ENCODE measurements at regions not wholly inside any gene's neighbourhood (a gene's known extent, or its start where the extent isn't known, plus 50 kb on each side); places are given as distances from the start of the nearest gene placed in this dataset.

DNA sequence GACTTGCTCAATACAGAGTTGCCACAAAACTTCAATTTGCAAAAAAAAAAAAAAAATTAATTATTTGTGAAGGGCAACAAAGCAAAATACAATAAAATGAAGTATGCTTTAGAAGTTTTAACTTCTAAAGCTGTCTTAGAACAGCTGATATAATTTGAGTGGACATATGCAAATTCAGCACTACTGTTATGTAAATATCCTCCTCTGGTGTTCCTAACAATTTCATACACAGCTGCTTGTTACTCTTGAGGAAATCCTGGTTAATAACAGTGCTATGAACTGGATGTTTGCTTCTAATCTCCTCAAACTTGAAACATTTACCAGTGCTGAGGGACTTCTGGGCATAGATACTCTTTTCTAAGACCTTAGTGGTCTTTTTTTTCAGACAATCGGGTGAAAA lies 69.6 kb upstream of the COL24A1 start:
- TF ChIP-seq, protein P1, sequence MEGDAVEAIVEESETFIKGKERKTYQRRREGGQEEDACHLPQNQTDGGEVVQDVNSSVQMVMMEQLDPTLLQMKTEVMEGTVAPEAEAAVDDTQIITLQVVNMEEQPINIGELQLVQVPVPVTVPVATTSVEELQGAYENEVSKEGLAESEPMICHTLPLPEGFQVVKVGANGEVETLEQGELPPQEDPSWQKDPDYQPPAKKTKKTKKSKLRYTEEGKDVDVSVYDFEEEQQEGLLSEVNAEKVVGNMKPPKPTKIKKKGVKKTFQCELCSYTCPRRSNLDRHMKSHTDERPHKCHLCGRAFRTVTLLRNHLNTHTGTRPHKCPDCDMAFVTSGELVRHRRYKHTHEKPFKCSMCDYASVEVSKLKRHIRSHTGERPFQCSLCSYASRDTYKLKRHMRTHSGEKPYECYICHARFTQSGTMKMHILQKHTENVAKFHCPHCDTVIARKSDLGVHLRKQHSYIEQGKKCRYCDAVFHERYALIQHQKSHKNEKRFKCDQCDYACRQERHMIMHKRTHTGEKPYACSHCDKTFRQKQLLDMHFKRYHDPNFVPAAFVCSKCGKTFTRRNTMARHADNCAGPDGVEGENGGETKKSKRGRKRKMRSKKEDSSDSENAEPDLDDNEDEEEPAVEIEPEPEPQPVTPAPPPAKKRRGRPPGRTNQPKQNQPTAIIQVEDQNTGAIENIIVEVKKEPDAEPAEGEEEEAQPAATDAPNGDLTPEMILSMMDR (IDR thresholded peaks at IDR 0.05), result no peak
- peaks cover 19% of the 10 kb centered on the region for H3K27me3 Mint-ChIP-seq (ENCODE audit: unreplicated experiment)
- H3K36me3 Mint-ChIP-seq (ENCODE audit: unreplicated experiment), result no peaks in the 10 kb centered on the region
- H3K4me3 Mint-ChIP-seq (ENCODE audit: unreplicated experiment), result no peak overlapping the region
- H3K27ac Mint-ChIP-seq (ENCODE audit: unreplicated experiment), result no peak overlapping the region
- peaks cover 7% of the 10 kb centered on the region for H3K4me1 Mint-ChIP-seq (ENCODE audit: unreplicated experiment)
- DNase-seq (ENCODE audit: extremely low spot score, unreplicated experiment), result no peak
- no peaks in the 10 kb centered on the region for H3K9me3 Mint-ChIP-seq (ENCODE audit: unreplicated experiment)

DNA sequence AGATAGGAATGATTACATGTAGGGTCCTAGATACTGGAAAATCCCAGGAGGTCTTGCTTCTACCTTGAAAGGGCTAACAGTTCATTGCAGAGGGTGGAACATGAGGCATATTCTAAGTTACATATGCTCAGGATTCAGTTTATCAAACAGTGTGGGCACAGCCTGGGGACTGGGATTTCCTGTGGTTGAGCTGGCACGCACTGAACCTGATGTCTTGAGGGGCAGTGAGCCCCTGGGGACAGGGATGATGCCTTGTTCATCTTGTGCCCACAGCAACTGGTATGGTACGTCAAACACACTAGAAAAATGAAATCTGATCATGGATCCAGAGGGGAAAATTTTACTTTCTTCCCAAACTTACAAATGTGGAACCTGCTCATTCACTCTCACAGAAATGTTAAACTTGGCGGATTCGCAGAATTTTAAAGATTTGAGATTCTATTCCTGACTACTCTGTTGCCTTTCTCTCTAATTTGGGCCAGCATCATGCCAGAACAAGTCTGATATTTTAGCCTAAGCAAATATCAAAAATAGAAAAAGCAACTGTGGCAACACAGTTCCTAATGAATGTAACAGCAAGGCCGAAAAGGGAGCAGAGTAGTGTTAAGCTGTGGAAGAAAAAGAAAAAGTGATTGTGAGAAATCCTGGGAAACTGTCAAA lies 68.2 kb upstream of the COL24A1 start:
- TF ChIP-seq, protein P1 (IDR thresholded peaks at IDR 0.05), result no peak
- no peak for DNase-seq (ENCODE audit: extremely low spot score, unreplicated experiment)
- no peak overlapping the region for H3K27ac Mint-ChIP-seq (ENCODE audit: unreplicated experiment)

DNA sequence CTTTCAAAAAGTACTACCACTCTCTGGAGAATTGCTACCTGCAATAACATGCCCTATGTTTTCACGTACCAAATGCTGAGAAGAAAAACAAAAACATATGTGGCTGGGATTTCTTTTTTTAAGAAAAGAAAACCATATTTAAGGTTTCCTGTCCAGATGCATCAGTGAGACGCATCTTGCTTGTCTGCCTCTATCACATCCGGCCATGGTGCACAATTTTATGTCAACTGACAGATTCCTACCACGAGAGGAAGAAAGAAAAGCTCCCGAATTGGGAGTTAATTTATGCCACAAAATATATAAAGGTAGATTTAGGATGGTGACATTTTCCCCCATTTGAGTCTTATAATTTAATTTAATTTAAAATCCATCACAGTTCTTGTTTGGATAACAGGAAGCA lies 62.3 kb upstream of the COL24A1 start:
- H3K4me1 Mint-ChIP-seq (ENCODE audit: unreplicated experiment), result no peaks in the 10 kb centered on the region
- TF ChIP-seq, protein P1 (IDR thresholded peaks at IDR 0.05), result no peak
- H3K4me3 Mint-ChIP-seq (ENCODE audit: unreplicated experiment), result no peak overlapping the region
- H3K9me3 Mint-ChIP-seq (ENCODE audit: unreplicated experiment), result no peaks in the 10 kb centered on the region
- no peak overlapping the region for H3K27ac Mint-ChIP-seq (ENCODE audit: unreplicated experiment)
- peaks cover 3% of the 10 kb centered on the region for H3K27me3 Mint-ChIP-seq (ENCODE audit: unreplicated experiment)
- H3K36me3 Mint-ChIP-seq (ENCODE audit: unreplicated experiment), result no peaks in the 10 kb centered on the region
- no peak for DNase-seq (ENCODE audit: extremely low spot score, unreplicated experiment)

More for the DNA sequence above, 68.2 kb upstream of the COL24A1 start:
- Mint-ChIP-seq H3K4me3 (ENCODE audit: unreplicated experiment) (no peak overlapping the region), H3K9me3 (ENCODE audit: unreplicated experiment) (no peaks in the 10 kb centered on the region), H3K27me3 (ENCODE audit: unreplicated experiment) (peaks cover 15% of the 10 kb centered on the region), H3K36me3 (ENCODE audit: unreplicated experiment) (no peaks in the 10 kb centered on the region), H3K4me1 (ENCODE audit: unreplicated experiment) (peaks cover 7% of the 10 kb centered on the region)

DNA sequence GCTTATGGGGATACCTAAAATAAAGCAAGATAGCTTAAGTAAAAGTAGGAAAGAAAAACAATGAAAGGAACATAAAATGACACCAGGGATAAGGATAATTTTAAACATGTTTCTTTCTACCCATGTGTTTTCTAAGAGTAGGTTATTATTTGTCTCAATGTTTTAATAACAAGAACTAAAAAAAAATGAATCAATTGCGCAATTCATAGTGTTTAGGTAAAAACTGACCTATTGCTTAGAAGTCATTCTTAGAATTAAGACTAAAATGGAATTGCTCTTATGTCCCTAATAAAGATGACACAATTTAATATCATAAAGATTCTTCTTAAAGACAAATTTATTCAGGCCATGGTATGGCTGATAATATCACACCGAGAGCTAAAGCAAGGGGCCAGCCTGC lies 58.0 kb upstream of the COL24A1 start:
- H3K4me1 Mint-ChIP-seq (ENCODE audit: unreplicated experiment), result no peaks in the 10 kb centered on the region
- TF ChIP-seq, protein P1 (IDR thresholded peaks at IDR 0.05), result no peak
- H3K27me3 Mint-ChIP-seq (ENCODE audit: unreplicated experiment), result peaks cover 3% of the 10 kb centered on the region
- DNase-seq (ENCODE audit: extremely low spot score, unreplicated experiment), result no peak
- H3K27ac Mint-ChIP-seq (ENCODE audit: unreplicated experiment), result no peak overlapping the region
- H3K36me3 Mint-ChIP-seq (ENCODE audit: unreplicated experiment), result no peaks in the 10 kb centered on the region
- no peak overlapping the region for H3K4me3 Mint-ChIP-seq (ENCODE audit: unreplicated experiment)
- H3K9me3 Mint-ChIP-seq (ENCODE audit: unreplicated experiment), result no peaks in the 10 kb centered on the region

DNA sequence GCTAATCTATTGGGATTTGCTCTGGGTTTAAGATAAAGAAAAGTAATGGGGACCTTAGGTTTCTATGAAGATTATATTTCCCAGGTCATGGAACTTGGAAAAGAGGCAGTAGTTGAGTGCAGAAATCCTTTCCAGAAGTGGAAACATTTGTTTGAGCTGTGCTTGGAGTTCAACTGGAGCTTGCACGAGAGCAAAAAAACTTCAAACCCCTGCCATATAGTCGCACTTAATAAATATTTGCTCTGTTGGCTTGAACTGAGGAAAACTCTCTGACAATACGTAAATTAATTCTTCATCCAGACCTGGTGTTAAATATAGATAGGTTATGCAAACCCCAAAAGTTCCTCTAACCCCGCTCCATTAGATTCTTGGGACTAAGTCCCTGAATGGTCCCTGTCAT lies 52.8 kb upstream of the COL24A1 start:
- Mint-ChIP-seq H3K9me3 (ENCODE audit: unreplicated experiment) (no peaks in the 10 kb centered on the region), H3K4me3 (ENCODE audit: unreplicated experiment) (no peak overlapping the region), H3K36me3 (ENCODE audit: unreplicated experiment) (no peaks in the 10 kb centered on the region), H3K4me1 (ENCODE audit: unreplicated experiment) (peaks cover 4% of the 10 kb centered on the region), H3K27ac (ENCODE audit: unreplicated experiment) (no peak overlapping the region), H3K27me3 (ENCODE audit: unreplicated experiment) (peaks cover 3% of the 10 kb centered on the region)
- TF ChIP-seq, protein P1 (IDR thresholded peaks at IDR 0.05), result no peak
- DNase-seq (ENCODE audit: extremely low spot score, unreplicated experiment), result no peak

Measured in osteocyte (in vitro differentiated cells).